GM21423 (cell line): ENCODE measurements at regions not wholly inside any gene's neighbourhood (a gene's known extent, or its start where the extent isn't known, plus 50 kb on each side); places are given as distances from the start of the nearest gene placed in this dataset.
"Not testable (repeated sequence)": the region's sequence is repeated elsewhere in the genome, so short reads cannot be mapped to it uniquely, and the experiment has no call there.

Experiments
- ATAC-seq: cut with Tn5 transposase; IDR thresholded peaks from one replicate; pipeline ENCODE4 v1.9.1; 2021; ENCODE audit warnings: mild to moderate bottlenecking, moderate library complexity; ENCODE audit not compliant: unreplicated experiment

GRCh38 chr2:65594150-65594549 lies 161.8 kb upstream of the SPRED2 start:
- ATAC-seq, result no peak

- no peak for ATAC-seq
These were observed 157.3 kb upstream of the SPRED2 start for GRCh38 chr2:65589667-65590066.

GRCh38 chr2:65587779-65588178 lies 155.4 kb upstream of the SPRED2 start:
- ATAC-seq, result no peak

GRCh38 chr2:65586516-65586915 lies 154.1 kb upstream of the SPRED2 start:
- no peak for ATAC-seq

- ATAC-seq, result no peak
These were observed 150.7 kb upstream of the SPRED2 start for GRCh38 chr2:65583061-65583460.

GRCh38 chr2:65582364-65582763 lies 150.0 kb upstream of the SPRED2 start:
- no peak for ATAC-seq

- no peak for ATAC-seq
These were observed 148.4 kb upstream of the SPRED2 start for GRCh38 chr2:65580824-65581223.

- no peak for ATAC-seq
These were observed 147.3 kb upstream of the SPRED2 start for GRCh38 chr2:65579506-65580235.

GRCh38 chr2:65577654-65578053 lies 145.3 kb upstream of the SPRED2 start:
- no peak for ATAC-seq

- ATAC-seq, result no peak
These were observed 144.6 kb upstream of the SPRED2 start for GRCh38 chr2:65576861-65577601.

- ATAC-seq, result no peak
These were observed 143.9 kb upstream of the SPRED2 start for GRCh38 chr2:65576278-65576677.

- no peak for ATAC-seq
These were observed 142.6 kb upstream of the SPRED2 start for GRCh38 chr2:65574993-65575392.

- not testable (repeated sequence) for ATAC-seq
These were observed 136.4 kb upstream of the SPRED2 start for GRCh38 chr2:65568656-65569440.

GRCh38 chr2:65566617-65567016 lies 134.2 kb upstream of the SPRED2 start:
- ATAC-seq, result no peak

- ATAC-seq, result no peak
These were observed 133.3 kb upstream of the SPRED2 start for GRCh38 chr2:65565681-65566080.

GRCh38 chr2:65564299-65564698 lies 131.9 kb upstream of the SPRED2 start:
- ATAC-seq, result no peak

GRCh38 chr2:65562890-65563289 lies 130.5 kb upstream of the SPRED2 start:
- ATAC-seq, result no peak

- no peak for ATAC-seq
These were observed 126.3 kb upstream of the SPRED2 start for GRCh38 chr2:65558743-65559142.

- no peak for ATAC-seq
These were observed 125.5 kb upstream of the SPRED2 start for GRCh38 chr2:65557616-65558573.

GRCh38 chr2:65554765-65555591 lies 122.6 kb upstream of the SPRED2 start:
- ATAC-seq, result peak; percentile 60
